ENCODE measurements at regions not wholly inside any gene's neighbourhood (a gene's known extent, or its start where the extent isn't known, plus 50 kb on each side); places are given as distances from the start of the nearest gene placed in this dataset.

GRCh38 chr7:117974891-117975290 lies 101.7 kb upstream of the CTTNBP2 start:
- DNase-seq, result no peak

- no peak for DNase-seq
Measured at GRCh38 chr7:117975476-117975875, 102.2 kb upstream of the CTTNBP2 start.

- no peak for DNase-seq
Measured at GRCh38 chr7:117979954-117980497, 106.8 kb upstream of the CTTNBP2 start.

GRCh38 chr7:117982071-117983055 lies 109.1 kb upstream of the CTTNBP2 start:
- no peak for DNase-seq

- no peak for DNase-seq
Measured at GRCh38 chr7:117986645-117987269, 113.5 kb upstream of the CTTNBP2 start.

- DNase-seq, result no peak
Measured at GRCh38 chr7:117990834-117991233, 117.6 kb upstream of the CTTNBP2 start.

DNA sequence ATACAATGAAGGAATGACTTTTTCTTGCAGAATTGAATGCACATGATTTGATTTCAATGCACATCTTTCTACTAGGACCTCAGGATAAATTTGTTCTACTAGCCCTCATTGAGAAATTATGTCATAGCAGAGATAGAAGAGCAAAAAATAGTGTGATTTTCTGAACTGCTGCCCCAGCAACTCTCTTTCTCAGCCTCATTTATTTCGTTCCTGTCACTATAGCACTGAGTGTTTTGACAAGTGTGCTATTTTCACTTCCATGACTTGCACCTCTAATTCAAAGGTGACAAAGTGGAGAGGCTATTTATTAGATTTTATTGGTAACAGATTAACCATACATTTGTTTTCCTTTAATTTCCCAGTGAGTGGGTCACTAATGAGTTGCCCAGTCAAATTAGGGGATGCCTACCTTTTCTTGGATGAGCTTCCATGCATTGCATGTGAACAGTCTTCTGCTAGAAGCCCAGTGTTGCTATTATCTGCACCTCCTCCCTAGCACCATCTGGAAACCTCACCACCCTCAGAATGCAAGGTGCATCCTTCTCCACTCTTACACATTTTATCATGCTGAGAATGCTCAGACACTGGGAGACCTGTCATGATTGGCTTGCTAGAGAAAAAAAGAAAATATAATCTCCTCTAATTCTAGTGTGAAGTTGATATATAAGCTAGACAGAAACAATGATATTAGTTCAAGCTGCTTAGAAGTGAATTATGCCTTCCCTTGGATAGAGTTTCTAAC lies 119.6 kb upstream of the CTTNBP2 start:
- no peak for DNase-seq

- peak; percentile 33 for DNase-seq
Measured at GRCh38 chr7:117993377-117994003, 120.2 kb upstream of the CTTNBP2 start.

- no peak for DNase-seq
Measured at GRCh38 chr7:117995850-117996650, 122.8 kb upstream of the CTTNBP2 start.

DNA sequence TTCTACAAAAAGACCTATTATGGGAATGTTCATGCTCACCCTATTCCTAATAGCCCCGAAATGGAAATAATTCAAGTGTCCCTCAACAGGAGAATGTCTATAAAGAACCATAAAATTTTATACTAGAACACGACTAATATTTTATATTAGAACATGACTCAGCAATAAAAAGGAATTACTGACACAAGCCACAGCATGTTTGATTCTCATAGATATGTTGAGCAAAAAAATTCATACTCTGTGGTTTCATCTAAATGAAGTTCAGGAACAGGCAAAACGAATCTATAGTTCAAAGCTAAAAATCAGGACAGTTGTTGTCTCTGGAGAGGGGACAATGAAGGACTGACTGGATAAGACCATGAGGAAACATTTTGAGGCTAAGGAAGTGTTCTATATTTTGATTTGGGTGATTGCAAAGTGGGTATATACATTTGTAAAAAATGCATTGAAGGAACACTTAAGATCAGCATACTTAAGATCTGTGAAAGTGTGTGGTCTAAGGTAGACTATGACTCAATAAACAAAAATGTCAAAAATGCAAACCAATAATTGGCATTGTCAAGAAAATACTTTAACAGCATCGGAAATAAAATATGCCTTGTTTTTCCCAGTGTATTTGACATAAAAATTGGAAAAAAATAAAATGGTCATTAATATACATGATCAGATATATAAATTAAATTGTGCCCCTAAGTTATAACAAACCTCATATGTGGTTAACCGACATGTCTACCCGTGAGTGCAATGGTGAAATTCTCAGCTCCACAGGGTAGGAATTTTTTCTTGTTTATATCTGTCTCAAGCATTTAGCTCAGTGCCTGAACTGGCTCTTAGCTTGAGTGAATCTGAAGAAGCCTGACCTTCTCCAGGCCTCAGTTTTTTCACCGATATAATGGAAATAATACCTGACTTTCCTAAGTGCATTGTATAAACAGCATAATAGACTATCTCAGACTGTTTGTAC lies 124.9 kb upstream of the CTTNBP2 start:
- no peak for DNase-seq

- no peak for DNase-seq
Measured at GRCh38 chr7:118000480-118001202, 127.4 kb upstream of the CTTNBP2 start.

DNA sequence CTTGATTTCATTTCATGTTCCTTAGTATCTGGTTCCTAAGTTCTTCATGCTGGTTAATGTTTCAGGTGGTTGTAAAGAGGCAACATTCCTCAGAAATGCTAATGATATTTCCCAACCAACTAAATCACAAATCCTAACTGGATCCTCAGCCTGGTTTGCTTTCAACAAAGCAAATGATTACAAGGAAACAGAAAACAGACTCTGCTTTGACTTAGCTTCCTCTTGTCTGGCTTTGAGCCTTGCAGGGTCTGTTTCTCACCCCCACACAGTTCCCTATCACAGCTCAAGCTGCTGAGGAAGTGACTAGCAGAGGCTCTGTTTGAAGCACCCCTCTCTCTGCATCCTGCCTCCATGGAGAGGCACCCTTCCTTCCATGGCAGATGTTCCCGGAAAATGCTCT lies 130.2 kb upstream of the CTTNBP2 start:
- DNase-seq, result no peak

- peak; percentile 56 for DNase-seq
Measured at GRCh38 chr7:118005026-118005425, 131.8 kb upstream of the CTTNBP2 start.

DNA sequence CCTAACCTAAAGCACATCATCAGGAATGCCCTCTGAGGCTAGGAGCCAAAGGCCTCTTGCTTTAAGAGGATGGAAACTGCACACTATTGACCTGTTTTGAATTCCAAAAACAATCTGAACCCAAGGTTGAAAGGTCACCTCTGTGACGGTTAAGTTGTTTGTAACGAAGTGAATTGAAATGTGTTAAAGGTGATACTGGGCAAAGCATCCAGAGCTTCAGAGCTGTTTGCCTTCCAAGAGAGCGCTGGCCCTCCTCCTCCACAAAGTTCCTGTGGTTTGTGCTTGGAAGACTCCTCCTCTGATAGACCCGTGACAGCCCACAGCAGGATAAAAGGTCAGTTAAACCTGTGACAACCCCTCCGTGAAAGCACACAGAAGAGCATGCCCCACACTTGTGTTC lies 133.7 kb upstream of the CTTNBP2 start:
- DNase-seq, result no peak

DNA sequence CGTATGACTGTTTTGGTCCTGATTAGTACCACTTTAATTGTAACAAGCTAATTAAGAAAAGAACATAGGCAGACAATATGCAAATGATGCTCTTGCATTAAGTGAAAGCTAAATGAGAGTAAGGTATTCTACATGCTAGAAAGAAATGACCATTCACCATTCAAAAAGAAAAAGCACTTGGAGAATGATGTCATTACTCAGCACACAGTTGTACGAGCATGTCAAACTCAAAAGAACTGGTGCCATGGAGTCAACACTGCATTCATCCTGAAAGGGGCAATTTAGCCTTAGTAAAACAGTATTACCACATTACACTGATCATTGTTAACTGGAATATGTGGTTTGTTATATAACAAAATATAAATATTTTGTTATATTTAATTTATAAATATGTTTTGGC lies 136.2 kb upstream of the CTTNBP2 start:
- DNase-seq, result no peak

DNA sequence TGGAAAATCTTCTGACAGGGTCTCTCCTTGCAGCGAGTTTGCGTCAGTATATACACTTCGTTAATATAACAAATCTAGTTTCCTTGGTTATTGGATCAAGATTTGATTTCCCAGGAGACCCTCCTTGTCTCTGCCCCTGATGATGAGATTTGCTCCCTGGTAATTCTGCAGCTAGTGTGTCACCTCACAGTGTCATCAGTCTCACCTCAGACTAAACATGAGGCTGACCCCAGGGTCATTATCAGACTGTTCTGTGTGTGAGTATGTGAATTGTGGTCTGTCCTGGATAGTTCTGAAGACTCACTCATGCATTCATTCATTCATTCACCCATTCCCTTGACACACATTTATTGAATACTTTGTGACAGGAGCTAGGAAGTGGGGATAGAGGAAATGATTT lies 138.4 kb upstream of the CTTNBP2 start:
- no peak for DNase-seq

- no peak for DNase-seq
Measured at GRCh38 chr7:118013252-118014010, 140.2 kb upstream of the CTTNBP2 start.

GRCh38 chr7:118022546-118022945 lies 149.3 kb upstream of the CTTNBP2 start:
- no peak for DNase-seq

DNA sequence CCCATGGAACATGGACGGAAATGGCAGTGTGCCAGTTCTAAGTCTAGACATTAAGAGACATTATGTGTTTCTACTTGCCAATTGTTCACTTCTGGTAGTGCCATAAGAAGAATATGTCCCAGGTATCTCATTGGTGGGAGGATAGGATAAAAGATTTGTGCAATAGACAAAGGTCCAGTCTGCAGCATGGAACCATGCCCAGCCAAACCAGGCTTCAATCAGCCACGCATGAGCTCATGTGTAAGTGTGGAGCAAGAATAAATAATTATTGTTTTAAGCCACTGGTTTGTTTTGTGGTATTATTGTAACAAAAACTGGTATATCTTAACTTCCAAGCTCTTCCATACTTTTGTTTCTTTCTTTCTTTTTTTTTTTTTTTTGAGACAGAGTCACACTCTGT lies 153.6 kb upstream of the CTTNBP2 start:
- DNase-seq, result no peak
